HuH-7.5 (cell line): ENCODE measurements at regions not wholly inside any gene's neighbourhood (a gene's known extent, or its start where the extent isn't known, plus 50 kb on each side); places are given as distances from the start of the nearest gene placed in this dataset.
"Not testable (repeated sequence)": the region's sequence is repeated elsewhere in the genome, so short reads cannot be mapped to it uniquely, and the experiment has no call there.

ENCODE experiments used
- DNase-seq: peaks from one replicate; pipeline ENCODE4 v3.0.0; 2011; ENCODE audit warnings: low spot score

GRCh38 chr20:19897891-19898290, 119.3 kb upstream of the NAA20 start:
- no peak for DNase-seq

- DNase-seq: no peak
Observed at GRCh38 chr20:19901226-19901625, 115.9 kb upstream of the NAA20 start.

GRCh38 chr20:19903168-19903811, 113.9 kb upstream of the NAA20 start:
- DNase-seq: peak; percentile 55

- no peak for DNase-seq
Observed at GRCh38 chr20:19907326-19908056, 109.7 kb upstream of the NAA20 start.

GRCh38 chr20:19908576-19908975, 108.6 kb upstream of the NAA20 start:
- no peak for DNase-seq

- DNase-seq: no peak
Observed at GRCh38 chr20:19909725-19910124, 107.4 kb upstream of the NAA20 start.

- DNase-seq: no peak
Observed at GRCh38 chr20:19911810-19912382, 105.3 kb upstream of the NAA20 start.

- no peak for DNase-seq
Observed at GRCh38 chr20:19913349-19913748, 103.8 kb upstream of the NAA20 start.

GRCh38 chr20:19913927-19914614, 103.1 kb upstream of the NAA20 start:
- DNase-seq: no peak

GRCh38 chr20:19915111-19915798, 101.9 kb upstream of the NAA20 start:
- no peak for DNase-seq

GRCh38 chr20:19916531-19917485, 100.4 kb upstream of the NAA20 start:
- no peak for DNase-seq

- DNase-seq: no peak
Observed at GRCh38 chr20:19918965-19919329, 98.2 kb upstream of the NAA20 start.

- no peak for DNase-seq
Observed at GRCh38 chr20:19920381-19921138, 96.6 kb upstream of the NAA20 start.

GRCh38 chr20:19921284-19921793, 95.8 kb upstream of the NAA20 start:
- no peak for DNase-seq

- not testable (repeated sequence) for DNase-seq
Observed at GRCh38 chr20:19921829-19922228, 95.3 kb upstream of the NAA20 start.

- DNase-seq: no peak
Observed at GRCh38 chr20:19922716-19923115, 94.4 kb upstream of the NAA20 start.

- no peak for DNase-seq
Observed at GRCh38 chr20:19923762-19924161, 93.4 kb upstream of the NAA20 start.

GRCh38 chr20:19924255-19924654, 92.9 kb upstream of the NAA20 start:
- no peak for DNase-seq

GRCh38 chr20:19926591-19926990, 90.6 kb upstream of the NAA20 start:
- DNase-seq: no peak

GRCh38 chr20:19928328-19929011, 88.7 kb upstream of the NAA20 start:
- DNase-seq: no peak
